Peyer's patch (tissue), 4 donors: ENCODE measurements at regions not wholly inside any gene's neighbourhood (a gene's known extent, or its start where the extent isn't known, plus 50 kb on each side); places are given as distances from the start of the nearest gene placed in this dataset.

ENCODE experiments used
- CTCF ChIP-seq, 6 experiments: fragments of 450-650 bp in 4 of 6; fragments of 200-600 bp in 2 of 6; sonication (generic) in 1 of 6; IDR thresholded peaks; one replicate each; pipeline ENCODE4 v1.5.1; 2017 to 2019; ENCODE audit warnings: antibody characterized with exemption in 6 of 6, mild to moderate bottlenecking in 3 of 6, moderate library complexity in 1 of 6
- POLR2A ChIP-seq, 2 donors: fragments of 450-650 bp; IDR thresholded peaks; one replicate each; pipeline ENCODE4 v1.5.1; 2017; ENCODE audit warnings: antibody characterized with exemption in 2 of 2, mild to moderate bottlenecking in 2 of 2, moderate library complexity in 2 of 2

- TF ChIP-seq CTCF (IDR thresholded peaks at IDR 0.05) (no peak), POLR2A (IDR thresholded peaks at IDR 0.05) (no peak)
Measured at GRCh38 chr5:179488975-179489374, 61.4 kb upstream of the RUFY1 start.
